ENCODE measurements at regions not wholly inside any gene's neighbourhood (a gene's known extent, or its start where the extent isn't known, plus 50 kb on each side); places are given as distances from the start of the nearest gene placed in this dataset.

- no peak for TF ChIP-seq TAF1 (IDR thresholded peaks at IDR 0.05; ENCODE audit: low read depth)
- no peak for TF ChIP-seq EP300 (conservative IDR thresholded peaks at IDR 0.05; ENCODE audit: poor library complexity, severe bottlenecking)
- no peak for TF ChIP-seq RAD21 (conservative IDR thresholded peaks at IDR 0.05)
- TF ChIP-seq SMC3 (conservative IDR thresholded peaks at IDR 0.05; ENCODE audit: poor library complexity) = no peak
- no peak for TF ChIP-seq CTCF (IDR thresholded peaks at IDR 0.05; ENCODE audit: poor library complexity, severe bottlenecking)
- no peak for TF ChIP-seq EZH2 (IDR thresholded peaks at IDR 0.05; ENCODE audit: borderline replicate concordance, insufficient read depth, low read length, poor library complexity, severe bottlenecking)
- TF ChIP-seq POLR2AphosphoS5 (IDR thresholded peaks at IDR 0.05) = no peak
- no peak for TF ChIP-seq REST (IDR thresholded peaks at IDR 0.05; ENCODE audit: borderline replicate concordance)
- TF ChIP-seq MXI1 (conservative IDR thresholded peaks at IDR 0.05; ENCODE audit: poor library complexity, severe bottlenecking) = no peak
- Histone ChIP-seq H2AFZ (ENCODE audit: low read depth, low read length) (no peak overlapping the region), H3K9ac (ENCODE audit: low read length) (no peak overlapping the region), H3K9me3 (ENCODE audit: low read length) (no peaks in the 10 kb centered on the region), H3K27me3 (ENCODE audit: insufficient read depth, low read depth, low read length) (no peaks in the 10 kb centered on the region), H3K4me3 (ENCODE audit: low read length) (no peak overlapping the region), H4K20me1 (ENCODE audit: insufficient read depth) (no peaks in the 10 kb centered on the region), H3F3A (ENCODE audit: insufficient read depth, low read length, poor library complexity, severe bottlenecking) (no peaks in the 10 kb centered on the region), H3K9me2 (ENCODE audit: insufficient read depth, low read length) (no peaks in the 10 kb centered on the region), H3K36me3 (ENCODE audit: insufficient read depth, low read length) (no peaks in the 10 kb centered on the region), H3K79me2 (replicated peaks; ENCODE audit: insufficient read depth, low read length) (no peaks in the 10 kb centered on the region), H3K4me2 (ENCODE audit: low read length) (no peak overlapping the region), H3K27ac (ENCODE audit: low read length) (no peak overlapping the region)
Observed at GRCh38 chr7:132730105-132730504, 153.8 kb upstream of the PLXNA4 start.

- Histone ChIP-seq H4K20me1 (ENCODE audit: insufficient read depth) (no peaks in the 10 kb centered on the region), H3K9me2 (ENCODE audit: insufficient read depth, low read length) (no peaks in the 10 kb centered on the region), H3K79me2 (replicated peaks; ENCODE audit: insufficient read depth, low read length) (no peaks in the 10 kb centered on the region), H2AFZ (ENCODE audit: low read depth, low read length) (no peak overlapping the region), H3K4me3 (ENCODE audit: low read length) (no peak overlapping the region), H3K4me2 (ENCODE audit: low read length) (no peak overlapping the region), H3K9me3 (ENCODE audit: low read length) (peaks cover 4% of the 10 kb centered on the region), H3K27me3 (ENCODE audit: insufficient read depth, low read depth, low read length) (no peaks in the 10 kb centered on the region), H3K9ac (ENCODE audit: low read length) (no peak overlapping the region), H3F3A (ENCODE audit: insufficient read depth, low read length, poor library complexity, severe bottlenecking) (no peaks in the 10 kb centered on the region), H3K27ac (ENCODE audit: low read length) (no peak overlapping the region), H3K36me3 (ENCODE audit: insufficient read depth, low read length) (no peaks in the 10 kb centered on the region)
- TF ChIP-seq EP300 (conservative IDR thresholded peaks at IDR 0.05; ENCODE audit: poor library complexity, severe bottlenecking) (no peak), RAD21 (conservative IDR thresholded peaks at IDR 0.05) (no peak), REST (IDR thresholded peaks at IDR 0.05; ENCODE audit: borderline replicate concordance) (no peak), POLR2AphosphoS5 (IDR thresholded peaks at IDR 0.05) (no peak), SMC3 (conservative IDR thresholded peaks at IDR 0.05; ENCODE audit: poor library complexity) (no peak), TAF1 (IDR thresholded peaks at IDR 0.05; ENCODE audit: low read depth) (no peak), CTCF (IDR thresholded peaks at IDR 0.05; ENCODE audit: poor library complexity, severe bottlenecking) (no peak), MXI1 (conservative IDR thresholded peaks at IDR 0.05; ENCODE audit: poor library complexity, severe bottlenecking) (no peak), EZH2 (IDR thresholded peaks at IDR 0.05; ENCODE audit: borderline replicate concordance, insufficient read depth, low read length, poor library complexity, severe bottlenecking) (no peak)
Observed at GRCh38 chr7:132723506-132724081, 147.3 kb upstream of the PLXNA4 start.

Data from neural cell (in vitro differentiated cells).